Uterus (tissue), 2 donors: ENCODE measurements at regions not wholly inside any gene's neighbourhood (a gene's known extent, or its start where the extent isn't known, plus 50 kb on each side); places are given as distances from the start of the nearest gene placed in this dataset.

Source experiments
- CTCF ChIP-seq, 4 experiments: fragments of 200-600 bp in 2 of 4; fragments of 450-650 bp in 2 of 4; sonication (generic) in 2 of 4; IDR thresholded peaks; one replicate each; pipeline ENCODE4 v1.5.1; 2016 to 2019; ENCODE audit warnings: antibody characterized with exemption in 4 of 4, mild to moderate bottlenecking in 2 of 4, moderate library complexity in 1 of 4
- POLR2A ChIP-seq, 2 donors: fragments of 450-650 bp; IDR thresholded peaks; one replicate each; pipeline ENCODE4 v1.6.1; 2016; ENCODE audit warnings: antibody characterized with exemption in 2 of 2, mild to moderate bottlenecking in 1 of 2, moderate library complexity in 1 of 2

GRCh38 chr7:28343462-28343861 lies 68.9 kb upstream of the CREB5 start:
- TF ChIP-seq CTCF (IDR thresholded peaks at IDR 0.05) (no peak), POLR2A (IDR thresholded peaks at IDR 0.05) (no peak)
